Tibial artery (tissue), 4 donors: ENCODE measurements at regions not wholly inside any gene's neighbourhood (a gene's known extent, or its start where the extent isn't known, plus 50 kb on each side); places are given as distances from the start of the nearest gene placed in this dataset.

Source experiments
- DNase-seq, 2 donors: peaks; one replicate each; pipeline ENCODE4 v3.0.0-alpha.2; 2019
- H3K27ac ChIP-seq, 2 donors: fragments of 200-600 bp; sonication (generic) in 1 of 2; 1 replicate in 1 of 2; 2 replicates in 1 of 2; pipeline ENCODE4 v1.5.1; 2018 to 2019; ENCODE audit warnings: mild to moderate bottlenecking in 1 of 2
- H3K27me3 ChIP-seq, 2 donors: fragments of 200-600 bp; sonication (generic) in 1 of 2; one replicate each; pipeline versions ENCODE4 v1.5.1 to v1.6.0; 2016 to 2019
- H3K36me3 ChIP-seq, 3 donors: fragments of 200-600 bp; sonication (generic) in 2 of 3; one replicate each; pipeline ENCODE4 v1.5.1; 2016 to 2019; ENCODE audit warnings: mild to moderate bottlenecking in 2 of 3
- H3K4me1 ChIP-seq, 4 donors: fragments of 200-600 bp; sonication (generic) in 2 of 4; 1 replicate in 3 of 4; 2 replicates in 1 of 4; pipeline ENCODE4 v1.5.1; 2016 to 2019
- H3K4me3 ChIP-seq, 2 donors: fragments of 200-600 bp; sonication (generic) in 1 of 2; 1 replicate in 1 of 2; 2 replicates in 1 of 2; pipeline ENCODE4 v1.5.1; 2018 to 2019; ENCODE audit warnings: mild to moderate bottlenecking in 2 of 2
- H3K9me3 ChIP-seq, 3 donors: fragments of 200-600 bp; sonication (generic) in 1 of 3; one replicate each; pipeline ENCODE4 v1.5.1; 2016 to 2019
- CTCF ChIP-seq, 2 experiments: fragments of 200-600 bp in 1 of 2; fragments of 450-650 bp in 1 of 2; IDR thresholded peaks; one replicate each; pipeline ENCODE4 v1.5.1; 2017 to 2019; ENCODE audit warnings: antibody characterized with exemption in 2 of 2, mild to moderate bottlenecking in 1 of 2, moderate library complexity in 1 of 2
- intact Hi-C: fragments of 100-400 bp; cut with DNase I; formaldehyde crosslinking; loops from one replicate; pipeline ENCODE4 v1.15.0; 2023; ENCODE audit warnings: low total_unique reads

- Histone ChIP-seq H3K27ac (no peak overlapping the region), H3K9me3 (no peaks in the 10 kb centered on the region), H3K4me3 (no peak overlapping the region), H3K36me3 (no peaks in the 10 kb centered on the region), H3K27me3 (no peaks in the 10 kb centered on the region), H3K4me1 (no peaks in the 10 kb centered on the region)
- intact Hi-C loops: no loop called here
- no peak for DNase-seq
- no peak for TF ChIP-seq CTCF (IDR thresholded peaks at IDR 0.05)
Observed at GRCh38 chr6:8944548-8944947, 509.2 kb upstream of the SLC35B3 start.

GRCh38 chr6:8943073-8943472, 507.7 kb upstream of the SLC35B3 start:
- intact Hi-C loops: no loop called here
- Histone ChIP-seq H3K4me3 (no peak overlapping the region), H3K36me3 (no peaks in the 10 kb centered on the region), H3K27me3 (no peaks in the 10 kb centered on the region), H3K27ac (no peak overlapping the region), H3K9me3 (no peaks in the 10 kb centered on the region), H3K4me1 (no peaks in the 10 kb centered on the region)
- DNase-seq: no peak
- TF ChIP-seq CTCF (IDR thresholded peaks at IDR 0.05): no peak

- Histone ChIP-seq H3K36me3 (no peaks in the 10 kb centered on the region), H3K27ac (no peak overlapping the region), H3K4me3 (no peak overlapping the region), H3K4me1 (no peaks in the 10 kb centered on the region), H3K27me3 (no peaks in the 10 kb centered on the region), H3K9me3 (no peaks in the 10 kb centered on the region)
- DNase-seq: no peak
- TF ChIP-seq CTCF (IDR thresholded peaks at IDR 0.05): no peak
- intact Hi-C loops: no loop called here
Observed at GRCh38 chr6:8941577-8941976, 506.2 kb upstream of the SLC35B3 start.

GRCh38 chr6:8940356-8940755, 505.0 kb upstream of the SLC35B3 start:
- H3K27ac ChIP-seq: no peak overlapping the region
- TF ChIP-seq CTCF (IDR thresholded peaks at IDR 0.05): no peak
- no peaks in the 10 kb centered on the region for H3K36me3 ChIP-seq
- intact Hi-C loops: no loop called here
- no peaks in the 10 kb centered on the region for H3K9me3 ChIP-seq
- no peaks in the 10 kb centered on the region for H3K4me1 ChIP-seq
- no peak for DNase-seq
- no peaks in the 10 kb centered on the region for H3K27me3 ChIP-seq
- H3K4me3 ChIP-seq: no peak overlapping the region

- no peak for DNase-seq
- Histone ChIP-seq H3K27ac (no peak overlapping the region), H3K36me3 (no peaks in the 10 kb centered on the region), H3K4me1 (no peaks in the 10 kb centered on the region), H3K4me3 (no peak overlapping the region), H3K9me3 (no peaks in the 10 kb centered on the region), H3K27me3 (no peaks in the 10 kb centered on the region)
- intact Hi-C loops: no loop called here
- no peak for TF ChIP-seq CTCF (IDR thresholded peaks at IDR 0.05)
Observed at GRCh38 chr6:8939615-8940014, 504.3 kb upstream of the SLC35B3 start.

- no peak overlapping the region for H3K27ac ChIP-seq
- no peaks in the 10 kb centered on the region for H3K27me3 ChIP-seq
- H3K9me3 ChIP-seq: no peaks in the 10 kb centered on the region
- no peak overlapping the region for H3K4me3 ChIP-seq
- TF ChIP-seq CTCF (IDR thresholded peaks at IDR 0.05): no peak
- H3K4me1 ChIP-seq: no peaks in the 10 kb centered on the region
- intact Hi-C loops: no loop called here
- DNase-seq: no peak
- no peaks in the 10 kb centered on the region for H3K36me3 ChIP-seq
Observed at GRCh38 chr6:8934318-8934717, 499.0 kb upstream of the SLC35B3 start.
